GM20000 (cell line): ENCODE measurements at regions not wholly inside any gene's neighbourhood (a gene's known extent, or its start where the extent isn't known, plus 50 kb on each side); places are given as distances from the start of the nearest gene placed in this dataset.
"Not testable (repeated sequence)": the region's sequence is repeated elsewhere in the genome, so short reads cannot be mapped to it uniquely, and the experiment has no call there.

ENCODE experiments used
- DNase-seq: peaks from one replicate; pipeline ENCODE4 v3.0.0; 2012; ENCODE audit warnings: low spot score
- TF ChIP-seq, protein P1 (sequence below): IDR thresholded peaks from 2 replicates; pipeline ENCODE4 v1.5.1; 2012; ENCODE audit warnings: mild to moderate bottlenecking, control low read depth; ENCODE audit errors: extremely low read depth, missing control alignments

DNA sequence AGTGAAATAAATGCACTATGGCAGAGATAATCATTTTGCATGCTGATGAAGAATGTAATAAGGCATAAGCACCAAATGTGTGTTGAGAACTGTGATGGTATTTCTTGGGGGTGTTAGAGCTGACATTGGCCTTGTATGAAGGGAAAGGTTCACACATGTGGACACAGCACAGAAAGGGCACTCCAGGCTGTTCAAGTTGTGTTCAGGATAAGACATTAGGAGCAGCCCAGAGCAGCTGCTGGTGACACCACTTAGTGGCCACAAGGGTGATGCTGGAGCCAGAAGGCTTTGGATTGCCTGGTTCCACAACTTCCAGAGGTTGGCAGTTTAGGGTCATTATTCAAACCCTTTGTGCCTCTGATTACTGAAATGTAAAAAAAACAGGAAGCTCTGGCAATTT, 155.4 kb downstream of the GOLGA6L6 start:
- TF ChIP-seq, protein P1, sequence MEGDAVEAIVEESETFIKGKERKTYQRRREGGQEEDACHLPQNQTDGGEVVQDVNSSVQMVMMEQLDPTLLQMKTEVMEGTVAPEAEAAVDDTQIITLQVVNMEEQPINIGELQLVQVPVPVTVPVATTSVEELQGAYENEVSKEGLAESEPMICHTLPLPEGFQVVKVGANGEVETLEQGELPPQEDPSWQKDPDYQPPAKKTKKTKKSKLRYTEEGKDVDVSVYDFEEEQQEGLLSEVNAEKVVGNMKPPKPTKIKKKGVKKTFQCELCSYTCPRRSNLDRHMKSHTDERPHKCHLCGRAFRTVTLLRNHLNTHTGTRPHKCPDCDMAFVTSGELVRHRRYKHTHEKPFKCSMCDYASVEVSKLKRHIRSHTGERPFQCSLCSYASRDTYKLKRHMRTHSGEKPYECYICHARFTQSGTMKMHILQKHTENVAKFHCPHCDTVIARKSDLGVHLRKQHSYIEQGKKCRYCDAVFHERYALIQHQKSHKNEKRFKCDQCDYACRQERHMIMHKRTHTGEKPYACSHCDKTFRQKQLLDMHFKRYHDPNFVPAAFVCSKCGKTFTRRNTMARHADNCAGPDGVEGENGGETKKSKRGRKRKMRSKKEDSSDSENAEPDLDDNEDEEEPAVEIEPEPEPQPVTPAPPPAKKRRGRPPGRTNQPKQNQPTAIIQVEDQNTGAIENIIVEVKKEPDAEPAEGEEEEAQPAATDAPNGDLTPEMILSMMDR: no peak
- no peak for DNase-seq

- DNase-seq: not testable (repeated sequence)
Measured at GRCh38 chr15:20380199-20380598, 161.4 kb downstream of the GOLGA6L6 start.

- TF ChIP-seq, protein P1: no peak
- DNase-seq: no peak
Measured at GRCh38 chr15:20376872-20377271, 164.7 kb downstream of the GOLGA6L6 start.

- DNase-seq: not testable (repeated sequence)
Measured at GRCh38 chr15:20372416-20372815, 169.2 kb downstream of the GOLGA6L6 start.

DNA sequence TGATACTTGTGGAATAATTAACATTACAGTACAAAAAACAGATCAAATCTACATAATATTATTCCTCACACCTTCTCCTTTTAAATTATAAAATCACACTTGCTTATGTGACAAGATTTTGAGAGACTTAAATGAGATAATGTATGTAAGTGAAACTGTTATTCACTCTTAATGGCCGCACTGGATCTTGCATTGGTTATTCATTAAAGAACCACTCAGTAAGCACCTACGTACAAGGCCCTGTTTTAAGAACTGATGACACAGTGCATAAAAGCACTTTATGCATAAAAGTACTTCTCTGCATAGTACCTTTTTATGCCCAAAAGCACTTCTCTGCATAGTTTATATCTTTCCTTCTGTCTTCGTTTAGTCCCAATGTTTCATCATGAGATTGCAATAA, 172.1 kb downstream of the GOLGA6L6 start:
- TF ChIP-seq, protein P1: no peak
- no peak for DNase-seq

GRCh38 chr15:20368974-20369373, 172.6 kb downstream of the GOLGA6L6 start:
- TF ChIP-seq, protein P1: no peak

DNA sequence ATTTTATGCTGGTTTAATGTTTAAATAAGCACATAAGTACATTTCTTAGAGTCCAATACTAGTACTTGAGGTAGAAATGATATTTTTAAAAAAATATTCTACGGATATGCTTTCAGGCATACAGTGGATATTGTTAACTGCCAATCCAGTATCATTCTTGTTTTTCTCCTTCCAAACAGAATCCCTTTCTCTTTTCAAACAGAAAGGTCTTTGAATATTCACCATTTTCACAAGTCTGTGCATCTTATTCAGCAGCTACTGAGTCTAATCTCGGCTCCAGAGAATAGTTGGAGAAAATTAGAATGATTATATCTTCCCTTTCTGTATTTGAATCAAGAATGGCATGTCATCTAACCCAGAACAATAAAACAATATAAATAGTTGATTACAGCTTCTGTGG, 174.5 kb downstream of the GOLGA6L6 start:
- DNase-seq: no peak
- TF ChIP-seq, protein P1: no peak

More at GRCh38 chr15:20368974-20369373, 172.6 kb downstream of the GOLGA6L6 start:
- no peak for DNase-seq

- not testable (repeated sequence) for DNase-seq
Measured at GRCh38 chr15:20363591-20363990, 178.0 kb downstream of the GOLGA6L6 start.

DNA sequence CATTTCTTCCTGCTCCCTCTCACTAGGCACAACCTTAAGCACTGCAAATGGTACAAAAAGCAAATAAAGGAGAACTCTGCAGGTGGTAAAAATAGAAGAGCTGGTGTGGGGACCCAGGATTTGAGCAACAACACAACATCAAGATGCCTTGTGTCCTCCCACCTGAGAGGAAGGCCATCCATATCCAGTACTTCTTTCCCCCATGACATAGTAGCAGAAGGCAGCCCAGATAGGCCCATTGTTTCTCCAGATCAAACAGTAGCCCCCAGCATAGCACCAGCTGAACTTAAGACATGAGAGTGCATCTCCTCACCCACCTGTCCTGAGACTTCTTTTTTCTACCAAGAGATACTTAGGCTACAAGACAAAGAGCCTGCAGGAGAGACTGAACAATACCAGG, 180.5 kb downstream of the GOLGA6L6 start:
- DNase-seq: no peak

More for the DNA sequence above, 180.5 kb downstream of the GOLGA6L6 start:
- TF ChIP-seq, protein P1: no peak
